ENCODE measurements at regions not wholly inside any gene's neighbourhood (a gene's known extent, or its start where the extent isn't known, plus 50 kb on each side); places are given as distances from the start of the nearest gene placed in this dataset.

GRCh38 chr4:66569228-66569627 lies 898.9 kb upstream of the EPHA5 start:
- TF ChIP-seq POLR2AphosphoS5 (IDR thresholded peaks at IDR 0.05) (no peak), POLR2A (IDR thresholded peaks at IDR 0.05) (no peak), CTCF (IDR thresholded peaks at IDR 0.05) (no peak), EP300 (IDR thresholded peaks at IDR 0.05; ENCODE audit: low read depth) (no peak)
- in situ Hi-C loops (cut with MboI; ENCODE audit: low pct_ligation_motif_present in 1 of 4, low pct_unique_long_range_greater_than_20kb in 1 of 4, low sequenced_read_pairs in 3 of 4), result no loop called here
- DNase-seq, result no peak

GRCh38 chr4:66568431-66568830 lies 898.1 kb upstream of the EPHA5 start:
- H3K27me3 ChIP-seq, result no peaks in the 10 kb centered on the region
- no peaks in the 10 kb centered on the region for H3K9me3 ChIP-seq
- whole genome bisulfite sequencing, 2 donors (ENCODE audit: low coverage in 1 of 2), result 83 to 86% methylated on average over 3 of the region's 3 CpGs
- H3K4me1 ChIP-seq, result no peaks in the 10 kb centered on the region
- DNase-seq, result no peak
- H3K4me3 ChIP-seq, result no peak overlapping the region
- in situ Hi-C loops (cut with MboI; ENCODE audit: low pct_ligation_motif_present in 1 of 4, low pct_unique_long_range_greater_than_20kb in 1 of 4, low sequenced_read_pairs in 3 of 4) (no loop called here), intact Hi-C loops (cut with DNase I; ENCODE audit: low total_unique reads) (no loop called here)
- H3K27ac ChIP-seq, result no peak overlapping the region
- H3K36me3 ChIP-seq, result no peaks in the 10 kb centered on the region
- no peak for TF ChIP-seq EP300 (IDR thresholded peaks at IDR 0.05; ENCODE audit: low read depth)
- TF ChIP-seq CTCF (IDR thresholded peaks at IDR 0.05), result no peak
- TF ChIP-seq POLR2A (IDR thresholded peaks at IDR 0.05), result no peak
- TF ChIP-seq POLR2AphosphoS5 (IDR thresholded peaks at IDR 0.05), result no peak

More at GRCh38 chr4:66569228-66569627, 898.9 kb upstream of the EPHA5 start:
- no peak overlapping the region for H3K4me3 ChIP-seq
- no peak overlapping the region for H3K27ac ChIP-seq
- no peaks in the 10 kb centered on the region for H3K4me1 ChIP-seq
- no peaks in the 10 kb centered on the region for H3K9me3 ChIP-seq
- no peaks in the 10 kb centered on the region for H3K36me3 ChIP-seq
- intact Hi-C loops (cut with DNase I; ENCODE audit: low total_unique reads), result no loop called here
- H3K27me3 ChIP-seq, result no peaks in the 10 kb centered on the region

GRCh38 chr4:66568001-66568400 lies 897.7 kb upstream of the EPHA5 start:
- Histone ChIP-seq H3K27me3 (no peaks in the 10 kb centered on the region), H3K4me3 (no peak overlapping the region), H3K36me3 (no peaks in the 10 kb centered on the region), H3K9me3 (no peaks in the 10 kb centered on the region), H3K27ac (no peak overlapping the region), H3K4me1 (no peaks in the 10 kb centered on the region)
- no peak for TF ChIP-seq CTCF (IDR thresholded peaks at IDR 0.05)
- no peak for TF ChIP-seq POLR2A (IDR thresholded peaks at IDR 0.05)
- no peak for TF ChIP-seq EP300 (IDR thresholded peaks at IDR 0.05; ENCODE audit: low read depth)
- TF ChIP-seq POLR2AphosphoS5 (IDR thresholded peaks at IDR 0.05), result no peak
- DNase-seq, result no peak
- WGBS, 2 donors (ENCODE audit: low coverage in 1 of 2), result 74 to 75% methylated on average over 2 of the region's 2 CpGs
- in situ Hi-C loops (cut with MboI; ENCODE audit: low pct_ligation_motif_present in 1 of 4, low pct_unique_long_range_greater_than_20kb in 1 of 4, low sequenced_read_pairs in 3 of 4), result no loop called here
- intact Hi-C loops (cut with DNase I; ENCODE audit: low total_unique reads), result no loop called here

- TF ChIP-seq POLR2AphosphoS5 (IDR thresholded peaks at IDR 0.05) (no peak), EP300 (IDR thresholded peaks at IDR 0.05; ENCODE audit: low read depth) (no peak), POLR2A (IDR thresholded peaks at IDR 0.05) (no peak), CTCF (IDR thresholded peaks at IDR 0.05) (no peak)
- no peak for DNase-seq
- H3K4me3 ChIP-seq, result no peak overlapping the region
- no peak overlapping the region for H3K27ac ChIP-seq
- H3K4me1 ChIP-seq, result no peaks in the 10 kb centered on the region
- H3K36me3 ChIP-seq, result no peaks in the 10 kb centered on the region
- in situ Hi-C loops (cut with MboI; ENCODE audit: low pct_ligation_motif_present in 1 of 4, low pct_unique_long_range_greater_than_20kb in 1 of 4, low sequenced_read_pairs in 3 of 4), result no loop called here
- H3K9me3 ChIP-seq, result no peaks in the 10 kb centered on the region
- intact Hi-C loops (cut with DNase I; ENCODE audit: low total_unique reads), result no loop called here
- H3K27me3 ChIP-seq, result no peaks in the 10 kb centered on the region
Measured at GRCh38 chr4:66567551-66567950, 897.3 kb upstream of the EPHA5 start.
